ENCODE measurements at regions not wholly inside any gene's neighbourhood (a gene's known extent, or its start where the extent isn't known, plus 50 kb on each side); places are given as distances from the start of the nearest gene placed in this dataset.

DNA sequence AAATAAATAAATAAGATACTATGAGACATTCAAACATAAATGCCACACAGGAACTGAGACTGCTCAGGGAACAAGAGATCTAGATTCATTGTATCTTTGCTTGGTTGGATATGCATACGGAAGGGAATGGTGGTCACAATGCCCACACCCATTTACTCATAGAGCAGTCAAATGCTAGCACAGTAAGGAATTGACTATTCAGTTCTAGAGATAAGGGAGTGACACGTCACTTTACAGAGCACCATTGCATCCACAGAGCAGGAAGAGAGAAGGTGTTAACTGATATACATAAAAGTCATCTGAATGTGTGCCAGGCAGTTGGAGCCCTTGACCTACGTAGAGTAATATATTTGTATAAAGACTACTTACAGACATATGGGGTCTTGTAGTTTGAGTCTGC lies 530.0 kb upstream of the NOVA1 start:
- no peak for DNase-seq (ENCODE audit: insufficient read length, low spot score)
- TF ChIP-seq CTCF (IDR thresholded peaks at IDR 0.05; ENCODE audit: insufficient read depth, missing control alignments) = no peak
- no peak for FAIRE-seq

DNA sequence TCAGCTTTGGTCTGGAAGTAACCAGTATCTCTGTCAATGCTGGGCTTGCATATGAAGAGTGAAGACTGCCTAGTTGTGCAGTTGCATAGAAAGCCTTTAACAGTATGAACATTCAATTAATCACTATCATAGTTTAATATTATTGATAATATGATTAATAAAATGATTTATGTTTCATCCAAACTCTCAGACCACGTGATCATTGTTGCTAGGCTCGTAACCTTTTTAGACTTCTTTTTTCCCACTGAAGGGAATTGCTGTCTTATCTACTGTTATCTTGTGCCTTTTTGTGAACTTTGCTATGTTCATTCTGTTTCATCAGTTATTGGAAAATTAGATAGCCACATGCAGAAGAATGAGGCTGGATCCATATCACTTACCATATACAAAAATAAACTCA lies 536.4 kb upstream of the NOVA1 start:
- DNase-seq (ENCODE audit: insufficient read length, low spot score) (no peak), FAIRE-seq (no peak)
- no peak for TF ChIP-seq CTCF (IDR thresholded peaks at IDR 0.05; ENCODE audit: insufficient read depth, missing control alignments)

GRCh38 chr14:27145170-27145569 lies 547.3 kb upstream of the NOVA1 start:
- DNase-seq (ENCODE audit: insufficient read length, low spot score) (no peak), FAIRE-seq (no peak)
- no peak for TF ChIP-seq CTCF (IDR thresholded peaks at IDR 0.05; ENCODE audit: insufficient read depth, missing control alignments)

DNA sequence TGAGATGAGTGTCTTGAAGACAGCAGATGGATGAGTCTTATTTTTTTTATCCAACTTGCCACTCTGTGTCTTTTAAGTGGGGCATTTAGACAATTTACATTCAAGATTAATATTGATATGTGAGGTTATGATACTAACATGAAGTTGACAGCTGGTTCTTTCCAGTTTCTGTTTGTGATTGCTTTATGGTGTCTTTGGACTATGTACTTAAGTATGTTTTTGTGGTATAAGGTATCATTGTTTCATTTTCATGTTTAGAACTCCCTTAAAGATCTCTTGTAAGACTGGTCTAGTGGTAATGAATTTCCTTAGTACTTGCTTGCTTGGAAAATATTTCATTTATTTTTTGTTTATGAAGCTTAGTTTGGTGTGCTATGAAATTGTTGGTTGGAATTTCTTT lies 550.3 kb upstream of the NOVA1 start:
- FAIRE-seq (no peak), DNase-seq (ENCODE audit: insufficient read length, low spot score) (no peak)
- TF ChIP-seq CTCF (IDR thresholded peaks at IDR 0.05; ENCODE audit: insufficient read depth, missing control alignments) = no peak

DNA sequence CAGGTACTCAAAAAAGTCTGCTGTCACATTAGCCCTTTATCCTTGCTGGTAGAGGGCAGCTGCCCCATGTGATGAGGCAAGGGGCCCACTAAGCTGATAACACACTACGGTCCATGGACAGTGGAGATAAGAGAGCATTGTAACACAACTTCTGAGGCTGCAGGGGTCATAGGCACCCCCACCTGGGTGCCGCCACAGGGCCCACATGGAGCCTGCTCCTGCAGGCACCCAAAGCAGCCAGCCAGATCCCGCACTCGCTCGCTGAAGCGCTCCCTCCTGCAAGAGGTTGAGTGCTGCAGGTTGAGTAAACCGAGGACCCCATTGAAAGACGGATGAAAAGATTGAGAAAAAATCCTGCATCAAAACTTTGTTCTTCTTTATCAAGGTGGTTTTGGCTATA lies 566.3 kb upstream of the NOVA1 start:
- FAIRE-seq (no peak), DNase-seq (ENCODE audit: insufficient read length, low spot score) (no peak)
- no peak for TF ChIP-seq CTCF (IDR thresholded peaks at IDR 0.05; ENCODE audit: insufficient read depth, missing control alignments)

DNA sequence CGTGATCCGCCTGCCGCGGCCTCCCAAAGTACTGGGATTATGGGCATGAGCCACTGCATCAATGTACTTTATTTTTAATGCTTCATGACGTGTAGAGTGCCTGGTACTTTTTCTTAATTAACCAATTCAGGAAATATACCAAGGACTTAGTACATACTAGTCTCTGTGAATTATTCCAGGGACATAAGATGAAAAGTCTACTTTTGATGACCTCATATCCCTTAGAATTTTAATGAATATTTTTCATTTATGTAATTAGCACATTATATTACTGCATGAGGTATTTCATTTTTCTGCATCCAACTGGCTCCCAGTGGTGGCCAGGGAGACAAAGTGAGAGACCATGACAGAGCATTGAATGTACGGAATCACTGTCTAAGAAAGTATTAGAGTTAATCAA lies 577.7 kb upstream of the NOVA1 start:
- no peak for FAIRE-seq
- no peak for DNase-seq (ENCODE audit: insufficient read length, low spot score)
- no peak for TF ChIP-seq CTCF (IDR thresholded peaks at IDR 0.05; ENCODE audit: insufficient read depth, missing control alignments)

DNA sequence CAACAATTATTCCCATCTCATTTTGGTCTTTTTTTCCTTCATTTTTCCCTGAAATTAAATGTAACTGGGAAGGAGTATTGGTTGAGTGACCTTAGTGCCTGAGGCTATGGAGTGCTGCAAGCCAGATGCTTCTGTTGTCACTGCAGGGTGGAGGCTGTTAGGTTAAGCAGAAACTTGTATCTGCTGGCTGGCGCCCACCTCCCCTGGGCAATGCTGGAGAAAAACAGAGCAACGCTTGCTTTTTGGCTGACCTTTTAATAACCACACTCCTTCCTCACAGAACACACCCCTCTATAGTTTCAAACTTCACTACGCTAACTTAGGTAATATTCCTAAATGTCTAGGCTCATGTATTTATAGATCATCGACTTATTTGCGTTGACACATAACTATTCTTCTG lies 583.5 kb upstream of the NOVA1 start:
- no peak for TF ChIP-seq CTCF (IDR thresholded peaks at IDR 0.05; ENCODE audit: insufficient read depth, missing control alignments)
- DNase-seq (ENCODE audit: insufficient read length, low spot score) (no peak), FAIRE-seq (no peak)
